A673 (cell line): ENCODE measurements at regions not wholly inside any gene's neighbourhood (a gene's known extent, or its start where the extent isn't known, plus 50 kb on each side); places are given as distances from the start of the nearest gene placed in this dataset.

Experiments used
- EZH2 ChIP-seq: fragments of 200-600 bp; sonication (generic); IDR thresholded peaks from 2 replicates; pipeline ENCODE4 v1.6.1; 2017; ENCODE audit warnings: borderline replicate concordance, low read depth, mild to moderate bottlenecking, mixed read lengths, antibody characterized with exemption, low read length; ENCODE audit not compliant: poor library complexity, severe bottlenecking
- TF ChIP-seq, protein P1 (sequence below): fragments of 300-800, 200-600 bp; sonication (generic); conservative IDR thresholded peaks from 2 replicates; pipeline ENCODE4 v1.5.1; 2017; ENCODE audit warnings: low read depth, mild to moderate bottlenecking, antibody characterized with exemption, low read length, moderate library complexity, mixed read lengths

DNA sequence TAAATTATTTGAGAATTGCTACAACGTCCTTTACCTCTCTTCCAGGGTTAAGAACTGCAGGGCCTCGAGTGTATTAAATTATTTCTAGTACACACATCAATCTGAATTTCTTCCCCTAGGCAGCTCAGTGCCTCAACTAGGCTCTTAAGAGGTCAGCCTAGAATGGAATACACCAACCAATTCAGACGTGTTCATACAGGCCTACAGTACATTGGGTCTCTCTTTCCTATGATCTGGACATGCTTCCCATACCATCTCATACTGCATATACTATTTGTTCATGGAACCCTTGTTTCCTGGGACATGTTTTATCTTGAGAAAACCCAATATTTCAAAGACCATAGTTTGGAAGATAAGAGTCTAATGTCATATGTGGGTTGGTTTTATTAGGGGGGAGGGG is 434.1 kb upstream of the WWC1 start:
- TF ChIP-seq, protein P1, sequence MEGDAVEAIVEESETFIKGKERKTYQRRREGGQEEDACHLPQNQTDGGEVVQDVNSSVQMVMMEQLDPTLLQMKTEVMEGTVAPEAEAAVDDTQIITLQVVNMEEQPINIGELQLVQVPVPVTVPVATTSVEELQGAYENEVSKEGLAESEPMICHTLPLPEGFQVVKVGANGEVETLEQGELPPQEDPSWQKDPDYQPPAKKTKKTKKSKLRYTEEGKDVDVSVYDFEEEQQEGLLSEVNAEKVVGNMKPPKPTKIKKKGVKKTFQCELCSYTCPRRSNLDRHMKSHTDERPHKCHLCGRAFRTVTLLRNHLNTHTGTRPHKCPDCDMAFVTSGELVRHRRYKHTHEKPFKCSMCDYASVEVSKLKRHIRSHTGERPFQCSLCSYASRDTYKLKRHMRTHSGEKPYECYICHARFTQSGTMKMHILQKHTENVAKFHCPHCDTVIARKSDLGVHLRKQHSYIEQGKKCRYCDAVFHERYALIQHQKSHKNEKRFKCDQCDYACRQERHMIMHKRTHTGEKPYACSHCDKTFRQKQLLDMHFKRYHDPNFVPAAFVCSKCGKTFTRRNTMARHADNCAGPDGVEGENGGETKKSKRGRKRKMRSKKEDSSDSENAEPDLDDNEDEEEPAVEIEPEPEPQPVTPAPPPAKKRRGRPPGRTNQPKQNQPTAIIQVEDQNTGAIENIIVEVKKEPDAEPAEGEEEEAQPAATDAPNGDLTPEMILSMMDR: no peak
- TF ChIP-seq EZH2: no peak
